ENCODE measurements at regions not wholly inside any gene's neighbourhood (a gene's known extent, or its start where the extent isn't known, plus 50 kb on each side); places are given as distances from the start of the nearest gene placed in this dataset.

GRCh38 chr10:55160655-55161283 lies 359.7 kb upstream of the PCDH15 start:
- ChIA-PET POLR2A (no interaction called here), RAD21 (ENCODE audit: unreplicated experiment) (no interaction called here), CTCF (no interaction called here), SMC1A (ENCODE audit: uncharacterized antibody, unreplicated experiment) (no interaction called here)
- Histone ChIP-seq H3K4me3 (no peak overlapping the region), H3K27me3 (replicated peaks in 1 of 2; ENCODE audit: control insufficient read depth in 2 of 2, insufficient read depth in 2 of 2, low read length in 1 of 2) (no peaks in the 10 kb centered on the region), H3K4me2 (ENCODE audit: control insufficient read depth, insufficient read depth) (no peak overlapping the region), H3K27ac (ENCODE audit: control insufficient read depth, insufficient read depth) (no peak overlapping the region), H3K36me3 (ENCODE audit: control insufficient read depth in 2 of 2, insufficient read depth in 2 of 2, low read length in 1 of 2) (no peaks in the 10 kb centered on the region), H4K20me1 (ENCODE audit: control insufficient read depth, insufficient read depth) (no peaks in the 10 kb centered on the region), H2AFZ (ENCODE audit: control insufficient read depth, low read depth, low read length) (no peak overlapping the region), H3K4me1 (ENCODE audit: control insufficient read depth, insufficient read depth, low read length) (no peaks in the 10 kb centered on the region), H3K9me3 (replicated peaks; ENCODE audit: control insufficient read depth, insufficient read depth, low read length) (no peaks in the 10 kb centered on the region), H3K9ac (ENCODE audit: control insufficient read depth, insufficient read depth, low read length) (no peak overlapping the region), H3K79me2 (ENCODE audit: control insufficient read depth, insufficient read depth, low read length) (no peaks in the 10 kb centered on the region)
- 20% methylated on average over 5 of the region's 5 CpGs for WGBS (ENCODE audit: insufficient coverage, insufficient replicate concordance, low lambda C conversion rate, missing lambda C conversion rate)
- intact Hi-C loops (cut with micrococcal nuclease; ENCODE audit: unreplicated experiment) = no loop called here
- no peak for ATAC-seq
- in situ Hi-C loops (cut with MboI) = no loop called here
- BruUV-seq (replicated peaks) = no TSS peak
- TF ChIP-seq, protein P1, sequence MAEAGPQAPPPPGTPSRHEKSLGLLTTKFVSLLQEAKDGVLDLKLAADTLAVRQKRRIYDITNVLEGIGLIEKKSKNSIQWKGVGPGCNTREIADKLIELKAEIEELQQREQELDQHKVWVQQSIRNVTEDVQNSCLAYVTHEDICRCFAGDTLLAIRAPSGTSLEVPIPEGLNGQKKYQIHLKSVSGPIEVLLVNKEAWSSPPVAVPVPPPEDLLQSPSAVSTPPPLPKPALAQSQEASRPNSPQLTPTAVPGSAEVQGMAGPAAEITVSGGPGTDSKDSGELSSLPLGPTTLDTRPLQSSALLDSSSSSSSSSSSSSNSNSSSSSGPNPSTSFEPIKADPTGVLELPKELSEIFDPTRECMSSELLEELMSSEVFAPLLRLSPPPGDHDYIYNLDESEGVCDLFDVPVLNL (IDR thresholded peaks at IDR 0.05; ENCODE audit: low read depth, low read length) = no peak
- no peak for TF ChIP-seq TCF3 (IDR thresholded peaks at IDR 0.05; ENCODE audit: borderline replicate concordance, insufficient read depth, low read depth, low read length)
- no peak for TF ChIP-seq ATF3 (IDR thresholded peaks at IDR 0.05; ENCODE audit: borderline replicate concordance, extremely low read depth, low read depth, low read length)
- TF ChIP-seq PML (IDR thresholded peaks at IDR 0.05; ENCODE audit: low read length) = no peak
- TF ChIP-seq, protein P2, sequence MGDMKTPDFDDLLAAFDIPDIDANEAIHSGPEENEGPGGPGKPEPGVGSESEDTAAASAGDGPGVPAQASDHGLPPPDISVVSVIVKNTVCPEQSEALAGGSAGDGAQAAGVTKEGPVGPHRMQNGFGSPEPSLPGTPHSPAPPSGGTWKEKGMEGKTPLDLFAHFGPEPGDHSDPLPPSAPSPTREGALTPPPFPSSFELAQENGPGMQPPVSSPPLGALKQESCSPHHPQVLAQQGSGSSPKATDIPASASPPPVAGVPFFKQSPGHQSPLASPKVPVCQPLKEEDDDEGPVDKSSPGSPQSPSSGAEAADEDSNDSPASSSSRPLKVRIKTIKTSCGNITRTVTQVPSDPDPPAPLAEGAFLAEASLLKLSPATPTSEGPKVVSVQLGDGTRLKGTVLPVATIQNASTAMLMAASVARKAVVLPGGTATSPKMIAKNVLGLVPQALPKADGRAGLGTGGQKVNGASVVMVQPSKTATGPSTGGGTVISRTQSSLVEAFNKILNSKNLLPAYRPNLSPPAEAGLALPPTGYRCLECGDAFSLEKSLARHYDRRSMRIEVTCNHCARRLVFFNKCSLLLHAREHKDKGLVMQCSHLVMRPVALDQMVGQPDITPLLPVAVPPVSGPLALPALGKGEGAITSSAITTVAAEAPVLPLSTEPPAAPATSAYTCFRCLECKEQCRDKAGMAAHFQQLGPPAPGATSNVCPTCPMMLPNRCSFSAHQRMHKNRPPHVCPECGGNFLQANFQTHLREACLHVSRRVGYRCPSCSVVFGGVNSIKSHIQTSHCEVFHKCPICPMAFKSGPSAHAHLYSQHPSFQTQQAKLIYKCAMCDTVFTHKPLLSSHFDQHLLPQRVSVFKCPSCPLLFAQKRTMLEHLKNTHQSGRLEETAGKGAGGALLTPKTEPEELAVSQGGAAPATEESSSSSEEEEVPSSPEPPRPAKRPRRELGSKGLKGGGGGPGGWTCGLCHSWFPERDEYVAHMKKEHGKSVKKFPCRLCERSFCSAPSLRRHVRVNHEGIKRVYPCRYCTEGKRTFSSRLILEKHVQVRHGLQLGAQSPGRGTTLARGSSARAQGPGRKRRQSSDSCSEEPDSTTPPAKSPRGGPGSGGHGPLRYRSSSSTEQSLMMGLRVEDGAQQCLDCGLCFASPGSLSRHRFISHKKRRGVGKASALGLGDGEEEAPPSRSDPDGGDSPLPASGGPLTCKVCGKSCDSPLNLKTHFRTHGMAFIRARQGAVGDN (IDR thresholded peaks at IDR 0.05) = no peak
- TF ChIP-seq POLR2AphosphoS2 (IDR thresholded peaks at IDR 0.05; ENCODE audit: low read depth, low read length) = no peak
- no peak for FAIRE-seq
- no peak for DNase-seq (ENCODE audit: low read depth, low spot score)
